Ovary (tissue), 3 donors: ENCODE measurements at regions not wholly inside any gene's neighbourhood (a gene's known extent, or its start where the extent isn't known, plus 50 kb on each side); places are given as distances from the start of the nearest gene placed in this dataset.

ENCODE experiments used
- EP300 ChIP-seq: sonication (generic); formaldehyde crosslinking; IDR thresholded peaks from one replicate; pipeline ENCODE4 v1.6.1; 2017; ENCODE audit warnings: antibody characterized with exemption
- TF ChIP-seq, protein P1 (sequence below), 3 donors: fragments of 450-650 bp in 2 of 3; fragments of 200-600 bp in 1 of 3; IDR thresholded peaks; one replicate each; pipeline versions ENCODE4 v1.5.1 to v1.8.0; 2016 to 2022; ENCODE audit warnings: antibody characterized with exemption in 3 of 3, mild to moderate bottlenecking in 1 of 3
- donor health status: DM: no; HTN: no; CAD: no.

GRCh38 chr10:56785292-56785691 is 424.2 kb upstream of the ZWINT start:
- TF ChIP-seq, protein P1, sequence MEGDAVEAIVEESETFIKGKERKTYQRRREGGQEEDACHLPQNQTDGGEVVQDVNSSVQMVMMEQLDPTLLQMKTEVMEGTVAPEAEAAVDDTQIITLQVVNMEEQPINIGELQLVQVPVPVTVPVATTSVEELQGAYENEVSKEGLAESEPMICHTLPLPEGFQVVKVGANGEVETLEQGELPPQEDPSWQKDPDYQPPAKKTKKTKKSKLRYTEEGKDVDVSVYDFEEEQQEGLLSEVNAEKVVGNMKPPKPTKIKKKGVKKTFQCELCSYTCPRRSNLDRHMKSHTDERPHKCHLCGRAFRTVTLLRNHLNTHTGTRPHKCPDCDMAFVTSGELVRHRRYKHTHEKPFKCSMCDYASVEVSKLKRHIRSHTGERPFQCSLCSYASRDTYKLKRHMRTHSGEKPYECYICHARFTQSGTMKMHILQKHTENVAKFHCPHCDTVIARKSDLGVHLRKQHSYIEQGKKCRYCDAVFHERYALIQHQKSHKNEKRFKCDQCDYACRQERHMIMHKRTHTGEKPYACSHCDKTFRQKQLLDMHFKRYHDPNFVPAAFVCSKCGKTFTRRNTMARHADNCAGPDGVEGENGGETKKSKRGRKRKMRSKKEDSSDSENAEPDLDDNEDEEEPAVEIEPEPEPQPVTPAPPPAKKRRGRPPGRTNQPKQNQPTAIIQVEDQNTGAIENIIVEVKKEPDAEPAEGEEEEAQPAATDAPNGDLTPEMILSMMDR (IDR thresholded peaks at IDR 0.05): no peak
- no peak for TF ChIP-seq EP300
